Adrenal gland (tissue), 9 donors: ENCODE measurements at regions not wholly inside any gene's neighbourhood (a gene's known extent, or its start where the extent isn't known, plus 50 kb on each side); places are given as distances from the start of the nearest gene placed in this dataset.

Experiments
- DNase-seq, 7 donors: peaks; one replicate each; pipeline ENCODE4 v3.0.0-alpha.2; 2019 to 2020
- H3K27ac ChIP-seq, 5 donors: fragments of 200-600 bp; sonication (generic) in 4 of 5; 1 replicate in 3 of 5; 2 replicates in 2 of 5; pipeline versions ENCODE4 v1.5.1 to v1.8.0; 2016 to 2020; ENCODE audit warnings: mild to moderate bottlenecking in 1 of 5
- H3K27me3 ChIP-seq: fragments of 200-600 bp; 2 replicates; pipeline ENCODE4 v1.8.0; 2021
- H3K36me3 ChIP-seq, 2 donors: fragments of 200-600 bp; replicated peaks in 1 of 2; 1 replicate in 1 of 2; 2 replicates in 1 of 2; pipeline versions ENCODE4 v1.5.1 to v1.8.0; 2018 to 2022
- H3K4me1 ChIP-seq, 2 donors: fragments of 200-600 bp; replicated peaks in 1 of 2; 1 replicate in 1 of 2; 2 replicates in 1 of 2; pipeline versions ENCODE4 v1.5.1 to v1.8.0; 2018 to 2021
- H3K4me3 ChIP-seq, 4 donors: fragments of 200-600 bp; sonication (generic) in 3 of 4; one replicate each; pipeline ENCODE4 v1.5.1; 2016 to 2018
- H3K9me3 ChIP-seq, 3 donors: fragments of 200-600 bp; sonication (generic) in 1 of 3; replicated peaks in 1 of 3; 1 replicate in 2 of 3; 2 replicates in 1 of 3; pipeline versions ENCODE4 v1.5.1 to v1.8.0; 2016 to 2021
- CTCF ChIP-seq, 6 experiments: fragments of 450-650 bp in 4 of 6; fragments of 200-600 bp in 2 of 6; sonication (generic) in 1 of 6; IDR thresholded peaks; 1 replicate in 5 of 6; 2 replicates in 1 of 6; pipeline versions ENCODE4 v1.5.1 to v1.8.0; 2016 to 2021; ENCODE audit warnings: antibody characterized with exemption in 6 of 6, mild to moderate bottlenecking in 2 of 6, moderate library complexity in 1 of 6
- POLR2A ChIP-seq, 2 donors: fragments of 450-650 bp; IDR thresholded peaks; one replicate each; pipeline ENCODE4 v1.6.1; 2017; ENCODE audit warnings: antibody characterized with exemption in 2 of 2, mild to moderate bottlenecking in 2 of 2, moderate library complexity in 1 of 2
- WGBS, 4 donors: extraction: QIAGEN DNeasy Blood & Tissue Kit in 2 of 4; methylation state at CpG; one replicate each; pipeline versions ENCODE4 v1.1.5 to v1.1.7; 2013 to 2017; 5-methylcytosine and 5-hydroxymethylcytosine counted together
- intact Hi-C, 2 donors: fragments of 100-400 bp; cut with DNase I; formaldehyde crosslinking; loops; one replicate each; pipeline versions ENCODE4 v1.14.1 to v1.15.0; 2022 to 2023
- donor health status: healthy with polysubstance abuse.
- donor health status: Bipolar disorder and iron deficiency.
- donor health status: DM: yes; HTN: yes; CAD: no.
- donor health status: DM: no; HTN: no; CAD: no.
- donor health status: DM: no; HTN: no; CAD: no.

GRCh38 chr13:50162567-50162966 lies 147.3 kb downstream of the KCNRG start:
- Histone ChIP-seq H3K9me3 (no peaks in the 10 kb centered on the region), H3K4me1 (peaks cover 12 to 18% of the 10 kb centered on the region in 2 donors), H3K27me3 (no peaks in the 10 kb centered on the region), H3K27ac (no peak overlapping the region), H3K36me3 (no peaks in the 10 kb centered on the region), H3K4me3 (no peak overlapping the region)
- no peak for DNase-seq
- WGBS, 4 donors, result 71 to 83% (median 76%) methylated on average over 2 of the region's 2 CpGs
- TF ChIP-seq CTCF (IDR thresholded peaks at IDR 0.05) (no peak), POLR2A (IDR thresholded peaks at IDR 0.05) (no peak)
- intact Hi-C loops, result no loop called here

GRCh38 chr13:50167224-50167947 lies 152.1 kb downstream of the KCNRG start:
- Histone ChIP-seq H3K4me1 (no peaks in the 10 kb centered on the region), H3K27ac (no peak overlapping the region), H3K27me3 (no peaks in the 10 kb centered on the region), H3K36me3 (no peaks in the 10 kb centered on the region), H3K9me3 (no peaks in the 10 kb centered on the region), H3K4me3 (no peak overlapping the region)
- no peak for TF ChIP-seq CTCF (IDR thresholded peaks at IDR 0.05)
- no peak for TF ChIP-seq POLR2A (IDR thresholded peaks at IDR 0.05)
- WGBS, 4 donors, result 59 to 88% (median 84%) methylated on average over 2 of the region's 2 CpGs
- no peak for DNase-seq
- intact Hi-C loops, result no loop called here

GRCh38 chr13:50167967-50168366 lies 152.7 kb downstream of the KCNRG start:
- Histone ChIP-seq H3K4me1 (no peaks in the 10 kb centered on the region), H3K36me3 (no peaks in the 10 kb centered on the region), H3K27me3 (no peaks in the 10 kb centered on the region), H3K9me3 (no peaks in the 10 kb centered on the region), H3K4me3 (no peak overlapping the region), H3K27ac (no peak overlapping the region)
- 90 to 92% (median 91%) methylated on average over 4 of the region's 4 CpGs for WGBS, 4 donors
- TF ChIP-seq POLR2A (IDR thresholded peaks at IDR 0.05) (no peak), CTCF (IDR thresholded peaks at IDR 0.05) (no peak)
- intact Hi-C loops, result no loop called here
- DNase-seq, result no peak

GRCh38 chr13:50168786-50169185 lies 153.5 kb downstream of the KCNRG start:
- Histone ChIP-seq H3K27ac (no peak overlapping the region), H3K9me3 (no peaks in the 10 kb centered on the region), H3K4me3 (no peak overlapping the region), H3K36me3 (no peaks in the 10 kb centered on the region), H3K4me1 (no peaks in the 10 kb centered on the region), H3K27me3 (no peaks in the 10 kb centered on the region)
- WGBS, 4 donors, result 75 to 83% (median 79%) methylated on average over 2 of the region's 2 CpGs
- intact Hi-C loops, result no loop called here
- TF ChIP-seq CTCF (IDR thresholded peaks at IDR 0.05), result no peak
- TF ChIP-seq POLR2A (IDR thresholded peaks at IDR 0.05), result no peak
- no peak for DNase-seq
